ENCODE measurements at regions not wholly inside any gene's neighbourhood (a gene's known extent, or its start where the extent isn't known, plus 50 kb on each side); places are given as distances from the start of the nearest gene placed in this dataset.

GRCh38 chr7:46492466-46492865, 571.4 kb upstream of the IGFBP3 start:
- no peak overlapping the region for H3K14ac ChIP-seq (ENCODE audit: low read length in 2 of 2)
- no peak overlapping the region for H2BK5ac ChIP-seq (ENCODE audit: low read depth, low read length, poor library complexity, severe bottlenecking)
- H3K23ac ChIP-seq (ENCODE audit: low read length in 2 of 2) = no peak overlapping the region
- WGBS = no CpG with 5 or more reads among the region's 1 CpG
- no peak overlapping the region for H2BK120ac ChIP-seq (ENCODE audit: low read depth, low read length)
- no peak overlapping the region for H2AFZ ChIP-seq (ENCODE audit: low read depth, low read length)
- peak overlapping the region in 1 of 2 experiments; percentile 16 for H3K18ac ChIP-seq (ENCODE audit: low read depth in 1 of 2, low read length in 2 of 2)
- no peaks in the 10 kb centered on the region for H3K79me1 ChIP-seq (replicated peaks; ENCODE audit: low read length, poor library complexity, severe bottlenecking)
- no peak overlapping the region for H2AK5ac ChIP-seq (ENCODE audit: low read length, severe bottlenecking)
- H3K36me3 ChIP-seq (ENCODE audit: control insufficient read depth in 1 of 2, insufficient read depth in 2 of 2, low read depth in 1 of 2, low read length in 2 of 2) = no peaks in the 10 kb centered on the region
- H3K4me2 ChIP-seq (ENCODE audit: low read length, poor library complexity, severe bottlenecking) = no peak overlapping the region
- H2BK12ac ChIP-seq (ENCODE audit: low read length in 2 of 2) = peak overlapping the region; percentile 86 to 87
- peak overlapping the region in 1 of 2 experiments; percentile 21 for H3K4ac ChIP-seq (ENCODE audit: low read depth in 1 of 2, low read length in 2 of 2)
- DNase-seq = no peak
- H4K8ac ChIP-seq (ENCODE audit: low read length) = no peak overlapping the region
- no peaks in the 10 kb centered on the region for H3K4me1 ChIP-seq (ENCODE audit: control insufficient read depth, insufficient read depth, low read depth, low read length)
- H3K9me3 ChIP-seq (ENCODE audit: control insufficient read depth, low read length) = no peaks in the 10 kb centered on the region
- no peak overlapping the region for H3K9ac ChIP-seq (ENCODE audit: low read length)
- no peak overlapping the region for H3K27ac ChIP-seq (ENCODE audit: low read length, poor library complexity, severe bottlenecking)
- H3K4me3 ChIP-seq (ENCODE audit: insufficient read depth in 1 of 2, low read depth in 1 of 2, low read length in 2 of 2) = no peak overlapping the region
- no peaks in the 10 kb centered on the region for H3K27me3 ChIP-seq (ENCODE audit: control insufficient read depth in 1 of 2, insufficient read depth in 1 of 2, low read length in 2 of 2)
- no peak overlapping the region for H2BK15ac ChIP-seq (ENCODE audit: low read depth, poor library complexity, severe bottlenecking)
- H4K91ac ChIP-seq (ENCODE audit: low read length) = no peak overlapping the region

- H2BK5ac ChIP-seq (ENCODE audit: low read depth, low read length, poor library complexity, severe bottlenecking) = no peak overlapping the region
- H3K79me1 ChIP-seq (replicated peaks; ENCODE audit: low read length, poor library complexity, severe bottlenecking) = no peaks in the 10 kb centered on the region
- no peak overlapping the region for H3K9ac ChIP-seq (ENCODE audit: low read length)
- H2BK120ac ChIP-seq (ENCODE audit: low read depth, low read length) = no peak overlapping the region
- H4K8ac ChIP-seq (ENCODE audit: low read length) = no peak overlapping the region
- no peak overlapping the region for H4K91ac ChIP-seq (ENCODE audit: low read length)
- H3K27ac ChIP-seq (ENCODE audit: low read length, poor library complexity, severe bottlenecking) = no peak overlapping the region
- H3K14ac ChIP-seq (ENCODE audit: low read length in 2 of 2) = no peak overlapping the region
- H2BK15ac ChIP-seq (ENCODE audit: low read depth, poor library complexity, severe bottlenecking) = no peak overlapping the region
- no peaks in the 10 kb centered on the region for H3K36me3 ChIP-seq (ENCODE audit: control insufficient read depth in 1 of 2, insufficient read depth in 2 of 2, low read depth in 1 of 2, low read length in 2 of 2)
- H3K23ac ChIP-seq (ENCODE audit: low read length in 2 of 2) = no peak overlapping the region
- no peak overlapping the region for H3K4me3 ChIP-seq (ENCODE audit: insufficient read depth in 1 of 2, low read depth in 1 of 2, low read length in 2 of 2)
- H3K4me1 ChIP-seq (ENCODE audit: control insufficient read depth, insufficient read depth, low read depth, low read length) = peaks cover 2% of the 10 kb centered on the region
- H3K9me3 ChIP-seq (ENCODE audit: control insufficient read depth, low read length) = no peaks in the 10 kb centered on the region
- no peak overlapping the region for H2BK12ac ChIP-seq (ENCODE audit: low read length in 2 of 2)
- no peak overlapping the region for H2AK5ac ChIP-seq (ENCODE audit: low read length, severe bottlenecking)
- no peak for DNase-seq
- no CpG with 5 or more reads among the region's 1 CpG for WGBS
- H3K4ac ChIP-seq (ENCODE audit: low read depth in 1 of 2, low read length in 2 of 2) = no peak overlapping the region
- H3K27me3 ChIP-seq (ENCODE audit: control insufficient read depth in 1 of 2, insufficient read depth in 1 of 2, low read length in 2 of 2) = no peaks in the 10 kb centered on the region
- H2AFZ ChIP-seq (ENCODE audit: low read depth, low read length) = no peak overlapping the region
- H3K18ac ChIP-seq (ENCODE audit: low read depth in 1 of 2, low read length in 2 of 2) = peak overlapping the region in 1 of 2 experiments; percentile 37
- H3K4me2 ChIP-seq (ENCODE audit: low read length, poor library complexity, severe bottlenecking) = no peak overlapping the region
Measured at GRCh38 chr7:46490406-46490805, 569.3 kb upstream of the IGFBP3 start.

GRCh38 chr7:46489106-46489505, 568.0 kb upstream of the IGFBP3 start:
- no peak overlapping the region for H3K4ac ChIP-seq (ENCODE audit: low read depth in 1 of 2, low read length in 2 of 2)
- H3K4me2 ChIP-seq (ENCODE audit: low read length, poor library complexity, severe bottlenecking) = no peak overlapping the region
- H3K14ac ChIP-seq (ENCODE audit: low read length in 2 of 2) = no peak overlapping the region
- H2BK15ac ChIP-seq (ENCODE audit: low read depth, poor library complexity, severe bottlenecking) = no peak overlapping the region
- H3K4me3 ChIP-seq (ENCODE audit: insufficient read depth in 1 of 2, low read depth in 1 of 2, low read length in 2 of 2) = no peak overlapping the region
- H3K79me1 ChIP-seq (replicated peaks; ENCODE audit: low read length, poor library complexity, severe bottlenecking) = no peaks in the 10 kb centered on the region
- H3K9me3 ChIP-seq (ENCODE audit: control insufficient read depth, low read length) = no peaks in the 10 kb centered on the region
- no peak overlapping the region for H2BK12ac ChIP-seq (ENCODE audit: low read length in 2 of 2)
- no peak overlapping the region for H2BK5ac ChIP-seq (ENCODE audit: low read depth, low read length, poor library complexity, severe bottlenecking)
- no peak overlapping the region for H3K18ac ChIP-seq (ENCODE audit: low read depth in 1 of 2, low read length in 2 of 2)
- H3K23ac ChIP-seq (ENCODE audit: low read length in 2 of 2) = no peak overlapping the region
- no peak overlapping the region for H4K91ac ChIP-seq (ENCODE audit: low read length)
- no peak overlapping the region for H4K8ac ChIP-seq (ENCODE audit: low read length)
- no peak for DNase-seq
- H3K27me3 ChIP-seq (ENCODE audit: control insufficient read depth in 1 of 2, insufficient read depth in 1 of 2, low read length in 2 of 2) = no peaks in the 10 kb centered on the region
- no peak overlapping the region for H3K9ac ChIP-seq (ENCODE audit: low read length)
- no peak overlapping the region for H3K27ac ChIP-seq (ENCODE audit: low read length, poor library complexity, severe bottlenecking)
- H2BK120ac ChIP-seq (ENCODE audit: low read depth, low read length) = no peak overlapping the region
- no peak overlapping the region for H2AK5ac ChIP-seq (ENCODE audit: low read length, severe bottlenecking)
- peaks cover 8% of the 10 kb centered on the region for H3K4me1 ChIP-seq (ENCODE audit: control insufficient read depth, insufficient read depth, low read depth, low read length)
- H3K36me3 ChIP-seq (ENCODE audit: control insufficient read depth in 1 of 2, insufficient read depth in 2 of 2, low read depth in 1 of 2, low read length in 2 of 2) = no peaks in the 10 kb centered on the region
- H2AFZ ChIP-seq (ENCODE audit: low read depth, low read length) = no peak overlapping the region

GRCh38 chr7:46488607-46489006, 567.5 kb upstream of the IGFBP3 start:
- Histone ChIP-seq H2BK120ac (ENCODE audit: low read depth, low read length) (no peak overlapping the region), H3K4me3 (ENCODE audit: insufficient read depth in 1 of 2, low read depth in 1 of 2, low read length in 2 of 2) (no peak overlapping the region), H3K27ac (ENCODE audit: low read length, poor library complexity, severe bottlenecking) (no peak overlapping the region)

More at GRCh38 chr7:46488607-46489006, 567.5 kb upstream of the IGFBP3 start:
- Histone ChIP-seq H3K4ac (ENCODE audit: low read depth in 1 of 2, low read length in 2 of 2) (no peak overlapping the region), H3K18ac (ENCODE audit: low read depth in 1 of 2, low read length in 2 of 2) (no peak overlapping the region), H2BK12ac (ENCODE audit: low read length in 2 of 2) (no peak overlapping the region), H3K14ac (ENCODE audit: low read length in 2 of 2) (no peak overlapping the region), H3K9me3 (ENCODE audit: control insufficient read depth, low read length) (no peaks in the 10 kb centered on the region), H3K79me1 (replicated peaks; ENCODE audit: low read length, poor library complexity, severe bottlenecking) (no peaks in the 10 kb centered on the region), H3K4me2 (ENCODE audit: low read length, poor library complexity, severe bottlenecking) (no peak overlapping the region), H2AFZ (ENCODE audit: low read depth, low read length) (no peak overlapping the region), H3K23ac (ENCODE audit: low read length in 2 of 2) (no peak overlapping the region), H2AK5ac (ENCODE audit: low read length, severe bottlenecking) (no peak overlapping the region), H2BK5ac (ENCODE audit: low read depth, low read length, poor library complexity, severe bottlenecking) (no peak overlapping the region), H3K4me1 (ENCODE audit: control insufficient read depth, insufficient read depth, low read depth, low read length) (peaks cover 8% of the 10 kb centered on the region), H2BK15ac (ENCODE audit: low read depth, poor library complexity, severe bottlenecking) (no peak overlapping the region), H4K91ac (ENCODE audit: low read length) (no peak overlapping the region), H3K9ac (ENCODE audit: low read length) (no peak overlapping the region), H4K8ac (ENCODE audit: low read length) (no peak overlapping the region), H3K36me3 (ENCODE audit: control insufficient read depth in 1 of 2, insufficient read depth in 2 of 2, low read depth in 1 of 2, low read length in 2 of 2) (no peaks in the 10 kb centered on the region), H3K27me3 (ENCODE audit: control insufficient read depth in 1 of 2, insufficient read depth in 1 of 2, low read length in 2 of 2) (no peaks in the 10 kb centered on the region)
- no CpG with 5 or more reads among the region's 2 CpGs for WGBS
- no peak for DNase-seq

All from mesenchymal stem cell (in vitro differentiated cells and primary cell).